Liver (tissue), 3 donors: ENCODE measurements at regions not wholly inside any gene's neighbourhood (a gene's known extent, or its start where the extent isn't known, plus 50 kb on each side); places are given as distances from the start of the nearest gene placed in this dataset.
"Not testable (repeated sequence)": the region's sequence is repeated elsewhere in the genome, so short reads cannot be mapped to it uniquely, and the experiment has no call there.

Source experiments
- EGR1 ChIP-seq, 2 donors: IDR thresholded peaks; 2 replicates each; pipeline ENCODE4 v1.6.1; 2016 to 2018; ENCODE audit warnings: antibody characterized with exemption in 2 of 2, low read depth in 2 of 2
- RAD21 ChIP-seq, 2 donors: IDR thresholded peaks; 2 replicates each; pipeline ENCODE4 v1.6.1; 2016; ENCODE audit warnings: antibody characterized with exemption in 2 of 2, mild to moderate bottlenecking in 2 of 2
- REST ChIP-seq: IDR thresholded peaks from 2 replicates; pipeline ENCODE4 v1.6.1; 2016; ENCODE audit warnings: antibody characterized with exemption, mild to moderate bottlenecking
- SP1 ChIP-seq: IDR thresholded peaks from 2 replicates; pipeline ENCODE4 v1.6.1; 2018; ENCODE audit warnings: antibody characterized with exemption, mild to moderate bottlenecking
- TAF1 ChIP-seq: conservative IDR thresholded peaks from 2 replicates; pipeline ENCODE4 v1.6.1; 2016; ENCODE audit warnings: antibody characterized with exemption, mild to moderate bottlenecking
- TF ChIP-seq, protein P1 (sequence below): fragments of 150-350 bp; IDR thresholded peaks from 2 replicates; pipeline ENCODE4 v1.5.1; 2017; ENCODE audit warnings: improper control_type of control experiment, low read depth, low read length; ENCODE audit not compliant: missing input control
- donor health status: healthy.
- donor health status: healthy.

DNA sequence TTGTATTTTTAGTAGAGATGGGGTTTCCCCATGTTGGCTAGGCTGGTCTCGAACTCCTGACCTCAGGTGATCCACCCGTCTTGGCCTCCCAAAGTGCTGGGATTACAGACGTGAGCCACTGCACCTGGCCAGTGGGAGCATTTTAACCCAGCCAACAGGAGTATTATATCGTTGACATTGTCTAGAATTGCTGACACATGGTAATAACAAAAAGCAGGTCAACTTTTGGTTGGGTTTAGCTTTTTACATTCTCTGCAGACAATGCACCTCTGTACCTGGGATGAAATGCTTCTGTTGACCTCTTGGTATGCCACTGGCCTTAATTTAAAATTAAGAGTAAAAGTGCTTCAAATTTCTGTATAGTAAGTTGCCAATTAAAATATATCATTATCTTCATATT, 245.6 kb downstream of the TTC6 start:
- TF ChIP-seq, protein P1, sequence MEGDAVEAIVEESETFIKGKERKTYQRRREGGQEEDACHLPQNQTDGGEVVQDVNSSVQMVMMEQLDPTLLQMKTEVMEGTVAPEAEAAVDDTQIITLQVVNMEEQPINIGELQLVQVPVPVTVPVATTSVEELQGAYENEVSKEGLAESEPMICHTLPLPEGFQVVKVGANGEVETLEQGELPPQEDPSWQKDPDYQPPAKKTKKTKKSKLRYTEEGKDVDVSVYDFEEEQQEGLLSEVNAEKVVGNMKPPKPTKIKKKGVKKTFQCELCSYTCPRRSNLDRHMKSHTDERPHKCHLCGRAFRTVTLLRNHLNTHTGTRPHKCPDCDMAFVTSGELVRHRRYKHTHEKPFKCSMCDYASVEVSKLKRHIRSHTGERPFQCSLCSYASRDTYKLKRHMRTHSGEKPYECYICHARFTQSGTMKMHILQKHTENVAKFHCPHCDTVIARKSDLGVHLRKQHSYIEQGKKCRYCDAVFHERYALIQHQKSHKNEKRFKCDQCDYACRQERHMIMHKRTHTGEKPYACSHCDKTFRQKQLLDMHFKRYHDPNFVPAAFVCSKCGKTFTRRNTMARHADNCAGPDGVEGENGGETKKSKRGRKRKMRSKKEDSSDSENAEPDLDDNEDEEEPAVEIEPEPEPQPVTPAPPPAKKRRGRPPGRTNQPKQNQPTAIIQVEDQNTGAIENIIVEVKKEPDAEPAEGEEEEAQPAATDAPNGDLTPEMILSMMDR = not testable (repeated sequence)
- not testable (repeated sequence) for TF ChIP-seq TAF1; REST; SP1; RAD21 (IDR thresholded peaks at IDR 0.05); EGR1 (IDR thresholded peaks at IDR 0.05; ENCODE audit: low read depth in 2 of 2)
